ENCODE measurements at regions not wholly inside any gene's neighbourhood (a gene's known extent, or its start where the extent isn't known, plus 50 kb on each side); places are given as distances from the start of the nearest gene placed in this dataset.

DNA sequence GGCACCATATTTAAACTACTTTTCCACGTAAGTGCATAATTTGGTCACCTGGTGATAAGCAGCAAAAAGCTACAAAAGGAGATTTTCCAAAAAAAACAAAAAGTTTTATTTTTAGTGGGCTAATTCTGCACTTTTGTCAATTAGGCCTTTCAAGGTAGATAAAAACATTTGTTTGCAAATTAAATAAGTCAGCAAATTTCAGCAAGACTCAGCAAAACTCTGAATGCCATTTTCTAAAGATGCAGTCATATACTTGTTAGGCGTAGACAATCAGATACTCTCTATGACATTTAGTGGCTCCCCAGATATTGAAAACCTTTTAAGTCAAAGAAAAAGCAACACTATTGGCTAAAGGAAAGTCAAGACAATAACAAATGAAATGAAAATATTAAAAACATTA lies 400.2 kb upstream of the GOLIM4 start:
- no peak for DNase-seq

DNA sequence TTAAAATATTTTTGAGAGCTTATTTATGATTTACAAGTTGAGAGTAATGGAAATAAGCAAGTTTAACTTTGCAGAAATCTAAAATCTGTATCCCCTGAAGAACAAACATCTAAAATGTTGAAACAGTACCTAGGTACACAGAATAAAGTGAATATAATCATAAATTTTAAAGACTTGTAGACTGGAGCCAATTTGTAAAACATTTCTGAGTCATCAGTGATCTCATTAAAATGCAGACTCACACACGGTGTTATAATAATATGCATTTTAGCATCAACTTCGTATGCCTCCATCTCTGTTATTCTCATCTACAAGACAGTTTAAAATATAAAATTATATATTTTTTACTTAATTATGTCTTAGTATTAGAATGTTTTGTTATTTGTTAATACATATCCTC lies 399.5 kb upstream of the GOLIM4 start:
- no peak for DNase-seq

DNA sequence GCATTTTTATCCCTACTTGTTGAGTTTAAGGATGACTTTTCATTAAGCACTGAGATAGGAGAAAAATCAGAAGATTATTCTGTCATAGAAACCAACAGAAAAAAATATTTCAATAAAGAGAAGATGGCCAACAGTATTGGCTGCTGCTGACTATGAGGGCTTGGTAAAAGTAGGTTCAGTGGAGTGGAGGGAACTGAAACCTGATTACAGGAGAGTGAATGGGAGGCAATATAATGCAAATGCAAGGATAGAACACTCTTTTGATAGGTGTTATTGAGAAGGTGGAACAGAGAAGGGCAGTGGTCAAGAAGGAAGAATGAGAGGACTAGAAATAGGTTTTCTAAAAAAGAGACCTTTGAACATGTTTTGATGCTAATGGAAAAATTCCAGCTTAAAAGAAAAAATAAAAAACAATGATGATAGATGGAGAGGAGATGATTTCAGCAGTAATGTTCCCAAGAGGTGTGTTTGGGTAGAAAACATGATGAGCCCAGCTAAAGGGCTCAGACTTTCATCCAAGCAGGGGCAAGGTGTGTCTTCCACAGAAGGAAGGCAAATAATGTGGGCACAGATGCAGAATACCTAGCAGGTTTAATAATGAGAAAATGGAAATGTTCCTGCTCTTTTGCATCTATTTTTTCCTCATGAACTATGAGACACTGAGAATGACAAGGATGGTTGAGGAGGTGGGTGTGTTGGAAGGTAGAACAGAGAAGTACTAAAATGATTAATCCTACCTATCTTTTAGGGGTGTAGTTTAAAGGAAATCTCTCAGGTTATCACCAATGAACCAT lies 397.9 kb upstream of the GOLIM4 start:
- DNase-seq: no peak

DNA sequence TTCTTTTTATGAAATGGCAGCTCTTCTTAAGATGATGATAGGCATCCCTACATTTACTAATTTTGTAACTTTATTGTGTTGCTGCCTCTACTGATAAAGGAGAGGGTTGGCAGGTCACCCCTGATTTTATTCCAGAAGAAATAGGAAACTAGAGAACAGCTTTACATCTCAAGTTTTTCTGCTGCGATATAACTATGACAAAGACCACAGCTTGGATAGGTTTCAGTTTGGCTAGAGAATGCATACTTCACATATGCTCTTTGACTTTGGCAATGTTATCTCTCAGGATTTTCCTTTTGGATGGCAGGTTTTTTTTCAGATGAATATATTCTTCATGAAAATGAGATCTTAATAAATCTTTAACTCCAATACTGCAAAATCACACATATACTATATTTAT lies 395.3 kb upstream of the GOLIM4 start:
- DNase-seq: no peak

DNA sequence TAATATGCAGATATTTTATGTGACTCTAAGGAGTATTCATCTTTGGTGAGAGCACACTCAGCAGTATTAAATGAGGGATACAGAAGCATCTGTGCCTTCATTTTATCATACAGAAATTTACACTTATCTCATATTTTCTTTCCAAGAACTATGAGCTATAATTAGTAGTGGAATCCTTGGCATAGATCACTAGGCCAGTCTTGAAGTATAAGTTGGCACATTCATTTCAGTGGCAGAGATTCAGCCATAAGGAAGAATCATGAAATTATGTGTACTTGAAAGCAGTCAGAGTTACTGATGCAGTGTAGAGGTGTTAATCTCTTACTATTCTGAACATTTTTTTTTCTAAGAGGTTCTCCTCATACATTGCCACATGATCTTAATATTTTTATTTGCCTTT lies 393.6 kb upstream of the GOLIM4 start:
- DNase-seq: no peak

DNA sequence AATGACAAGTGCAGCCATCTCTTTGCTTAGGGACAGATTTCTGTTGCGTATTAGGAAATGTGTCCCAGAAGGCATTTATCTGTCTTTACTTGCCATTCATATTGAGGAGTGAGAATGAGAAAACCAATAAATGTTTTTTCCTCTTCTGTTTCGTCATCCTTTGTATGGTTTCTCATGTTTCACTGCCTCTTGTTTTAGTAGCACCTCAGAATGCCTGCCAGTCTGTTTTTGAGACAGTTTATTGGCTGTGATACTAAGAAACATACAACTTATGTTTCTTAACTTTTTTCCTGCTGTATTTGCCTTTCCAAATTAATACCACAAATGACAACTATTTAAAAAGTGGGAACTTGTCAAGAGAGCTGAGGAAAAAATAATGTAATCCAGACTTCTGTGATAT lies 390.2 kb upstream of the GOLIM4 start:
- no peak for DNase-seq

DNA sequence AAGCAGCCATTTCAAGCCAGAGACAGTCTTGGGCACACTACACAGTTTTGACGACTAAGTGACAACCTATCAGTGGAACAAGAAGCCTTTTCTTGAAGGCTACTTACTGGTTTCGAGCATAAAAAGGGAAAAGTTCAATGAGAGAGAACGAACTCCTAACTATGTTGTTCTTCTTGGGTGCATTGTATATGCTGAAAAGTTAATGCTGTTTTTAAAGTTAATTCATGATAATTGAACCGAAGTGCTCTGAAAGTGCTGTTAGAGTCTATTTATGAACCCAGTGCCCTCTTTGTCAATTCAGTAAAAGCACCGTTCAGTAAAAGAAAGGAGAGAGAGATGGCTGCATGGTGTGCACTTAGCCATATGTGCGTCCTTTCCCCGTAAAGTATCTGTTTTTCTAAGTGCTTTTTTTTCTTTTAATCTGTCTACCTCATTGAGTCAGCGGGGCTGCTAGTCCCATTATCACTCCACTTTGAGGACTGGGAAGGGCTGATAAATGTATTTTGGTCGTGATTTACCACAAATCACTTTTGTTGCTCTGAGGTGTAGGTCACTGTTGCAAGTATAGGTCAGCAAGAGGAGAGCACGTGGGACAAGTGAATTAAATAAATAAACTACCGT lies 380.7 kb upstream of the GOLIM4 start:
- DNase-seq: no peak

DNA sequence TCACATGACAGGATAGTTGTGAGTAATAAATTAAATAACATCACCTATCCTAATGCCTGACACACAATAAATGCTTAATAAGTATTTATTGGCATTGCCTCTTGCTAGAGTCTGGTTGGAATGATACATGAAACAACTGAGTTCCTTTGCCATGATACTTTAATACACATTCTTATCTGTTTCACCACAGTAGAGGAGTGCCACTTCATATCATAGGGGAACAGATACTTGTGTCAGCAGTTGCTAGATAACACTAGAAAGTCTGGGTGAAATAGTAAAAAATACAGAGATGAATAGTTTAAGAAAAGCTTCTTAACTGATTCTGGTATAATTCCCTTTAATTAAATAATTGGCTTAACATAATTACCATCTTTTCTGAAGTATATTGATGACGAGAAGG lies 380.0 kb upstream of the GOLIM4 start:
- DNase-seq: no peak

DNA sequence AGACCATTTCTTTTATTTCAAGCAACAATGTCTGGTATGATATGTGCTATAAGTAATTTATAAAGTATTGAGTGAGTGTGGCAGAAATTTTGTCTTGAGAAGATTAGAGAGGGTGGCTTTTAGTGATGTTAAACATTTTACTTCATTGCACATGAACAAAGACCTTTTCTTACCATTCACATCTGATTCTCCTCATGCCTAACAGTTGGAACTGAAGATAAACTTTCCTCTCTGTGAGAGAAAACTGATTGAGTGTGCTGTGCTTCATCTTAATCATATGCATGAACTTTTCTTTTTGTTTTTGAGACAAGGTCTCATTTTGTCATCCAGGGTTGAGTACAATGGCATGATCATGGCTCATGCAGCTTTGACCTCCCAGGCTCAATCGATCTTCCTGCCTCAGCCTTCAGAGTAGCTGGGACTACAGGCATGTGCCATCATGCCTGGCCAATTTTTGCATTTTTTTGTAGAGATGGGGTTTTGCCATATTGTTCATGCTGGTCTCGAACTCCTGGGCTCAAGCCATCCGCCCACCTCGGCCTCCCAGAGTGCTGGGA lies 377.7 kb upstream of the GOLIM4 start:
- no peak for DNase-seq

DNA sequence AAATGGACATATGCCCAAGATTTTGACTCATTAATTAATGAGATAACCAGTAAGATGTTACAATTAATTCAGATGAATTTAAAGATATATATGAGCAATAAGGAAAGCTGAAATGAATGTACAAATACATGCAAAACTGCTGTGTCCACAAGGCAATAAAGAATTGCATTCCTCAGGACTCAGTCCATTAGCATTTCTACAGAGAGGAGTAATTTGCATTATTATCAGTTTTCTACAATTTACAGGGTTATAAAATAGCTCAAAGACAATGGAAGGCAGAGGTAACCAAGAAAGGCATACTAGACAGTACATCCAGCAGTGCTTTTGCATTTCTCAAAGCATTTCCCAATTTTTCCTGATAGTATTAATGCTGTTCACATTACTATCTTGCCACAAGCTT lies 377.1 kb upstream of the GOLIM4 start:
- DNase-seq: no peak

DNA sequence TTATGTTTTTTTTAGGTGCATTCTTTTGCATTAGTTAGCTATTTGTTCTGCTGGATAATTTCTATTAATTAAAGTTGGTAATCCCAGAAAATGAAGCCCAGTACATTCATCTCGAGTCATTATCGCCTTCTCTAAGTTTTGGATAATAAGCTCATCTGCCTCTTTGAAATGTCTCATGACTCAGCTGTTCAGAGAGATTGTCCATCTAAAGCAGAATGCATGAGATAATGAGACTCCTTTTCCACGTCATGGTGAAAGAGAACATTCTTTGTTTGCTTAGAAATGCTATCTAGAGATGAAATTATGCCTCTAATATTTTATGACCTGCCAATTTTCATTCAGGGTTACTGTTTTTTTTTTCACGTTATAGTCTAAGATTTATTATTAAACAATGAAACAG lies 374.7 kb upstream of the GOLIM4 start:
- no peak for DNase-seq

DNA sequence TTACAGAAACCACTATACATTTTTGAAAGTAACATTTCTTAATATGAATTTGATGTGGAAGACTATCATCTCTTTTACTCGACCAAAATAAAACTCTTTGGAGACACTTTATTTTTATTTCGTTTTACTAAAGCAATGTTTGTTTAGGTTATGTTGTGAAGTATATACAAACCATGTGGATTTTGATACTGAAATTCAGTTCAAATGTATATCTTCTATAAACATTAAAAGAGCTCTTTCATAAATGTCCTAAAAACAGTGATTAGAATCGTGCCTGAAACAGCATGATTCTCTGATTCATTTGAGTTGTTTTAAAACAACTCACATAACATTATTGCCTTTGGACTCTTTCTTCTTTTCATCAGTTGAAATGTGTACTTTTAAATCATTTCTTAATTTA lies 373.7 kb upstream of the GOLIM4 start:
- no peak for DNase-seq

DNA sequence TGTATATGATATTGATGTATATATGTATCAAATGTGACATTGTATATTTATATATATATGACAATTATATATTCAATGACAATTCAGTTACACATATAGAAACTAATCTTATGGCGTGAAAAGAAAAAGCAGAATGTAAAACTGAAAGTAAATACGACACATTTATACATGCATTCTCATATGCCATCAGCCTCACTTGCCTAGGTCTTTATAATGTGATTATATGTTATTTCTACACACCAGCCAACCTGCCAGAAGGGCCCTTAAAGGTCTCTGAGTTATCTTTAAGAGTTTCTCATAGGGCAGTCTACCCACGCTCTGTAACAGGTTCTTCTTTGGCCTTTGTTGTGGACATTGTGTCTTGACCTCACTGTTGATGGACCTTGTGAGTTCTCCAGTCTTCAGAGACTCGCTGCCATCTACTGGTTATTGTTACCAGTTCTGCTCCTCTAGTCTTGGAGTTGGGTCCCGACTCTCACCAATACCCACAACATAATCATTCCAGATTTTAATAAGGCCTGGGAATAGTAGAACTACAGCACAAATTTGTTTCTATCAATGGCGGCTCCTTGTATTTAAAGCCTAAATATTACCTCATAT lies 371.5 kb upstream of the GOLIM4 start:
- DNase-seq: no peak

DNA sequence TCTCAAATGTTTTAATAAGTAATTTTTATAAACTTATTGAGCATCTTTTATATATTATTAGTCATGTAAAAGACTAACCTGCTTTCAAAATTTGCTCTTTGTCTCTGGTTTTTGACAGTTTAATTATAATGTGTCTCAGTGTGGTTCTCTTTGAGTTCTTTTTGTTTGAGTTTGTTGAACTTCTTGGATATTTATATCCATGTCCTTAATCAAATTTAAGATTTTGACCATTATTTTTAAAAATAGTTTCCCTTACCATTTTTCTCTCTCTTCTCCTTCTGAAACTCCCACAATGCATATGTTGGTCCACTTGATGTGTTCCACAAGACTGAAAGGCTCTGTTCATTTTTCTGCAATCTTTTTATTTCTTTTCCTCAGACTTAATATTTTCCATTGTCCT lies 366.1 kb upstream of the GOLIM4 start:
- no peak for DNase-seq

DNA sequence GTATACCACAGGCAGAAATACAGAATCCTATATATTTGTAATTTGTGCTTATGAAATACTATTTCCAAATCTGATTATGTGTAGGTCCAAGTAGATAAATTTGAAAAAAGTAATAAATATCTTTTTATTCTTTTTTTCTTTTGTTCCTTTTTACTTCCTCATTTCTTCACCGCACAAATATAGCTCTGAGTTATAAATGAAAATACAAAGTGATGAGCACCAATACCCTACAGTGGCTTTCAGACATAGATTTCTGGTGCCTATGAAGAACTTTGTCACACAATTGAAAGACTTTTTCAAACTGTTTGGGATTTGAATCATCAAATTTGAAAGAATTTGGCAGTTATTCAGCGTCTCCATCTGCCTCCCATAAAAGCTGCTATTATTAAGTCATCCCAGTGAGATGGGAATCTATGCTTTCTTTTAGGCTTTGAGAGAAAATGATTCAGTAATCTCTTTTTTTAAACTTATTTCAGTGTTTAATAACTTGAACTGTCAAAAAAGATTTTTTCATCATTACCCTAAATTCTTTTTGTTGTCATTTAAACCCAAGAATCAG lies 363.6 kb upstream of the GOLIM4 start:
- no peak for DNase-seq

DNA sequence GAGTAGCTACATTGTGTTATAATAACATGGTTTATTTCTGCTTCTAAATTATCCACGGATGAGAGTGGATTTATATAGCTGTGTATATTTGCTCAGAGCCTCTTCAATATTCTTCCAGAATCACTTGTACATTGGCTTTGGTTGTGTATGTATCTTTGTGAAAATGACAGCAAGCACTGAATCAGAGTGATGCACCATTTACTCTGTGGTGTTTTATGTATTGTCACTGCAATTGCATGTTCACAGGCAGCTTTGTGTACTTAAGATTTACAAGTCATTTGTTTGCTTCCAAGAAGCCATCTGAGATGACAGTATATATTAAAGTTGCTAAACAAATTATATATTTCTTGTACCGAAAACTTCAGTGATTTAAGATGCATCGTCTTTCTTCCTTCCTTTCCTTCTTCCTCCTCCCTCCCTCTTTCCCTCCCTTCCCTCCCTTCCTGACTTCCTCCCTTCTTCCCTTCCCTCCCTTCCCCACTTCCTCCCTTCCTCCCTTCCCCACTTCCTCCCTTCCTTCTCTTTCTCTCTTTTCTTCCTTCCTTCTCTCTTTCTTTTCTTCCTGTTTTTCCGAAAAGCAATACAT lies 362.3 kb upstream of the GOLIM4 start:
- DNase-seq: no peak

DNA sequence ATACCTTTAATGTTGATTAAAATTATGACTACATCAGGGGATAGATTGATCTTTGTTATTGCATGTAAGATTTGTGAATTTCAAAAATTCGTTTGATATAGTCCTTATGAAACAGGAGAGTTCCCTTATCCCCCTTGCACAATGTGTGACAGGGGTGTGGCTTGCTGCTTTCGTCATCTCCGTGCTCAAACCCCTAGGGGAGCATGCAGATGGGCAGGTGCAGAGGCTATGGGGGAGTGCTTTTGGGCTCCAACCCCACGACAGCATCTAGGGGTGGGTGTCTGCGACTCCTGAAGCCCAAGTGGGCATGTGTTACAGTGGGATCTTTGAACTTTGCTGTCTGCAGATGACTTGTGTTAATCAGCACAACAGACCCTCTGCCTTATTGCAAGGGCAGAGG lies 360.1 kb upstream of the GOLIM4 start:
- no peak for DNase-seq

DNA sequence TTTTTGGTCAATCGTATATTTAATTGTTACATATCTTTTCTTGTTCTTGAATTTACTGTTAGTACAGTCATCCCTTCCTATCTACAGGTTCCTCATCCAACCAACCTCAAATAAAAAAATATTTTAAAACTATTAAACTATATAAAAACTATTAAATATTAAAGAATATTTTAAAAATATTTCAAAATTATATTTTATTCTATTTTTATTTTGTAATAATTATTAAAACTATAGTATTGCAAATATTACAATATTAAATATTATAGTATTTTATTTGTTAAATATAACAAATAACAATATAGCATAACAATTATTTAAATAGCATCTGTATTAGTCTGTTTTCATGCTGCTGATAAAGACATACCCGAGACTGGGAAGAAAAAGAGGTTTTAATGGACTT lies 357.9 kb upstream of the GOLIM4 start:
- no peak for DNase-seq

DNA sequence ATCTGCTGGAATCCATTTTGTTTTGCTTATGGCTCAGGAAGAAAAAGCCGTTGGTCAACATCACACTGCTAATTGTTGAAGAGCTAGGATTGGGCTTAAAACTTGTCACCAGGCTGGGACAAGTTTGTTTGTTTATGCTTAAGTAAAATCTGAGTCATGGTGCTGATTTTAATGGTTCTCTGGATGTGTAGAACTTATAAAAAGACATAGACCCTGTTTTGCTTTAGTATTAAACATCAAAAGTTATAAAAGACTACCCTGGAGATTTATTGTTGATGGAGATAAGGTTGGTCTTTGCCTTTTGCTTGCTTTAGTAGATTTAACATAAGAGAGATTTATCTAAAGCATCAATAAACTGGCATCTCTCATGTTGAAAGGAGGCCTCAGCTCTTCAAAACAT lies 348.2 kb upstream of the GOLIM4 start:
- no peak for DNase-seq

DNA sequence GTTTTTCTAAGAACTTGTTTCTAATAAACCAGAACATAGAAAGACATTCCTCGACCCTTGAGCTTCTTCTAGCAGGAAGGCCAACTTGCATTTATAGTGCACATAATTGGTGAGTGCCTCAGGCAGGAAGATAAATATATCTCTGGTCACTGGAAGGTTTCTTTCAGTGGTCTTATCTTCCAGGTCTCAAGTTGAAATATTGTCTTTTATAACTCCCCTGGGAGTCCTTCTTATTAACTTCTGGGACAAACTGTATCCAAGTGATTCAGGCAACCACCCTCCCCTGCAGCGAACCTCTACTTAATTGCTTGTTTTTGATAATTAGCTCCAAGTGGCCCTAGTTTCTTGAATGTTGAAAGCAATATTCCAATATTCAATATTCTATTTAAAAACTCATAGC lies 346.8 kb upstream of the GOLIM4 start:
- no peak for DNase-seq

DNA sequence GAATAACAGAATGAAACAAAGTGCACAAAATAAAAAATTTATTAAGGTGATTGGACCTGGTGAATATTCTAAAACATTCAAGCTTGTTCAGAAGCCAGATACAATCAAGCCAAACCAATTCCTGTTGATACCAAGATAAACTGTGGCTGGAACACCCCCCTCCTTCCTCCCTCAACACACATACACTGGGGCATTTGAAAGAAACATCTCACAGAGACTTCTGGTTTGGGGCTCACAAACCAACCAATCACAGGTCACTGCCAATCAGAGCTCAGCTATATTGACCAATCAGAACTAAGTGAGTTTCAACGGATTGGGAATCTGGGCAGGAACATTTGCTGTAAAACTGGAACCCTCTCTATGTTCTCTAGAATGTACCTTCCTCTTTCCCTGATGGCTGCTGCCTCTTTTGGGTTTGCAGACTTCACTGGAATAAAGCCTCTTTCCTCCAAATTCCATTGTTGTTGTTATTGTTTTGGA lies 340.6 kb upstream of the GOLIM4 start:
- DNase-seq: no peak

DNA sequence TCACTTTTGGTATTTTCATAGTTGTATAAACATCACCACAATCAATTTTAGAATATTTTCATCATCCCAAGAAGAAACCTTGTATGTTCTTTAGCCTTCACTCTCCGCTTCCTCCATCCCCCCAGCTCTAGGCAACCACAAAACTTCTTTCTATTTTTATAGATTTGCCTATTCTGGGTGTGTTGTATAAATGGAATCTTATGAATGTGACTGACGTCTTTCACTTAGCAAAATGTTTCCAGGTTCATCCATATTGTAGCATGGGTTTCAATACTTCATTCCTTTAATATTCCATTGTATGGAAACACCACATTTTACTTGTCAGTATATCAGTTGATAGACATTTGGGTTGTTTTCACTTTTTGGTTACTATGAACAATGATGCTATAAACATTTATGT lies 335.8 kb upstream of the GOLIM4 start:
- no peak for DNase-seq

DNA sequence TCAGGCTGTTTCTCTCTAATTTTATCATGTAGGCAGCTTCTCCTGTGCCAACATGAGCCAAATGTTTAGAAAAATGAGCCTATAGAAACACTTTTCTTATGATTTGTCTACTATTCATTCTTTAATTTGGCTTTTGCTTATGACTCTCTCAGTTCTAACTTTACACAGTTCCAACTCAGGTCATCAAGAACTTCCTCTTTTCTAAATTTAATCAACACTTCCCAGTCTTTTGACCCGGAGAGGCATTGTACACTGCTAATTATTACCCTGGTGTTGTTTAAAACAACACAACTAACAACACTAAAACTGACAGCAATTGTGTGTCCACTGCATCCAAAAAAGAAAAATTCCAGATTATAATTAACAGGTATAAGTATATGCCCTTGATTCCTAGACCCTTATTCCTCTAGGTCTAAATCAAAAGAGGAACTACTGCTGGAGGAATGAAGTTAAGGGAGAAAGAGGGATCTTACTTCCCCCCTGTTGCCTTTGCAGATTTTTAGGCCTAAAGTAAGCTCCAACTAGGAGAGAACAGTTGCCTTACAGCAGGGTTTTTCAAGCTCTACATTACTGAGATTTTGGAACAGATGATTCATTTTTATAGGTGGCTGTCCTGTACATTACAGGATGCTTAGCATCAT lies 332.2 kb upstream of the GOLIM4 start:
- no peak for DNase-seq

Measured in CD4-positive, alpha-beta T cell treated with Interleukin-17A for 1 hour (primary cell).